ENCODE measurements at regions not wholly inside any gene's neighbourhood (a gene's known extent, or its start where the extent isn't known, plus 50 kb on each side); places are given as distances from the start of the nearest gene placed in this dataset.

DNA sequence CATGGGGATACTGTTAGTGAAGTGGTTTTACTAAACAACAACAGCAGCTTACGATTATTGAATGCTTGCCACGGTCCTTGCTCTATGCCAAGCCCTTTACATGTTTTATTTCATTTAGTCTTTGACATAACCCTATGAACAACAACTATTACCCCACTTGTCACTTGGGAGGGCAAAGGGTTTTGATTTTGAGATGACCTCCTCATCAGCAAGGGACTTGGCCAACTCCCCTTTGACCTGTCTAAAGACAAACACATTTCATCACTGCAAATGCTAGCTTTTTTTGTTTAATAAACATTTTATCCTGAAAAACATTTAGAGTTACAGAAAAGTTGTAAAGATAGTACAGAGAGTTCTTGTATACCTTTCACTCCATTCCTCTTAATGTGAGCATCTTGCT lies 152.5 kb upstream of the WNT4 start:
- TF ChIP-seq FOXP2 (optimal IDR thresholded peaks at IDR 0.05; ENCODE audit: control extremely low read depth, extremely low read length, insufficient read depth) (no peak), EZH2 (IDR thresholded peaks at IDR 0.05) (no peak)
